OCI-LY3 (cell line): ENCODE measurements at regions not wholly inside any gene's neighbourhood (a gene's known extent, or its start where the extent isn't known, plus 50 kb on each side); places are given as distances from the start of the nearest gene placed in this dataset.

Source experiments
- CTCF ChIP-seq: fragments of 200-600, 300-600 bp; sonication (generic); IDR thresholded peaks from 2 replicates; pipeline ENCODE4 v1.5.1; 2014; ENCODE audit warnings: antibody characterized with exemption, low read length, low read depth
- EZH2phosphoT487 ChIP-seq: fragments of 200-600 bp; shearing (Covaris generic); IDR thresholded peaks from 2 replicates; pipeline ENCODE4 v1.6.1; 2018; ENCODE audit warnings: antibody characterized with exemption, mixed run types, low read depth

- no peak for TF ChIP-seq CTCF
- no peak for TF ChIP-seq EZH2phosphoT487
Measured at GRCh38 chr4:152052451-152053057, 291.7 kb upstream of the GATB start.
